ENCODE measurements at regions not wholly inside any gene's neighbourhood (a gene's known extent, or its start where the extent isn't known, plus 50 kb on each side); places are given as distances from the start of the nearest gene placed in this dataset.
"Not testable (repeated sequence)": the region's sequence is repeated elsewhere in the genome, so short reads cannot be mapped to it uniquely, and the experiment has no call there.

- 86 to 89% methylated on average over 1 of the region's 3 CpGs for WGBS, 2 experiments (ENCODE audit: insufficient coverage in 2 of 2)
- no peak overlapping the region for H3K4me3 ChIP-seq (ENCODE audit: extremely low read depth, insufficient read depth, low read length, poor library complexity, severe bottlenecking)
These were observed 198.4 kb upstream of the PTGFR start for GRCh38 chr1:78292361-78292760.

DNA sequence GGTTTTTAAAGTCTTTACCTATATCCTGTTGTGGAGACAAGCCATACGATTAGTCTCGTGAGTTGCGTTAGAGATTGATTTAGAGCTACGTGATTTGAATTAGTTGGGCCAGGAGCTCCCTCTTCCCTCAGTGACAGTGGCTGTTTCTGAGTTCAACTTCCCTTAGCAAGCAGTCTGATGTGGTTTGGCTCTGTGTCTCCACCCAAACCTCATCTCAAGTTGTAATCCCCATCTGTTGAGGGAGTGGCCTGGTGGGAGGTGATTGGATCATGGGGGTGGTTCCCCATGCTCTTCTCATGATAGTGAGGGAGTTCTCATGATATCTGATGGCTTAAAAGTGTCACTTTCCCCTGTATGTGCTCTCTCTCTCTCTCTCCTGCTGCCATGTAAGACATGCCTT, 192.9 kb upstream of the PTGFR start:
- no peak overlapping the region for H3K4me3 ChIP-seq (ENCODE audit: extremely low read depth, insufficient read depth, low read length, poor library complexity, severe bottlenecking)
- no peaks in the 10 kb centered on the region for H3K36me3 ChIP-seq (ENCODE audit: control insufficient read depth, insufficient read depth, low read length)
- 100% methylated on average over 4 of the region's 4 CpGs for WGBS, 2 experiments (ENCODE audit: insufficient coverage in 2 of 2)
- H3K27ac ChIP-seq (ENCODE audit: low read depth, low read length, severe bottlenecking) = no peak overlapping the region
- no peaks in the 10 kb centered on the region for H3K4me1 ChIP-seq (ENCODE audit: control insufficient read depth, insufficient read depth, low read length, poor library complexity, severe bottlenecking)
- no peaks in the 10 kb centered on the region for H3K9me3 ChIP-seq (ENCODE audit: control insufficient read depth, low read length)

More at GRCh38 chr1:78292361-78292760, 198.4 kb upstream of the PTGFR start:
- Histone ChIP-seq H3K9me3 (ENCODE audit: control insufficient read depth, low read length) (no peaks in the 10 kb centered on the region), H3K27ac (ENCODE audit: low read depth, low read length, severe bottlenecking) (no peak overlapping the region), H3K4me1 (ENCODE audit: control insufficient read depth, insufficient read depth, low read length, poor library complexity, severe bottlenecking) (no peaks in the 10 kb centered on the region), H3K36me3 (ENCODE audit: control insufficient read depth, insufficient read depth, low read length) (no peaks in the 10 kb centered on the region)

- Histone ChIP-seq H3K4me1 (ENCODE audit: control insufficient read depth, insufficient read depth, low read length, poor library complexity, severe bottlenecking) (no peaks in the 10 kb centered on the region), H3K4me3 (ENCODE audit: extremely low read depth, insufficient read depth, low read length, poor library complexity, severe bottlenecking) (no peak overlapping the region), H3K9me3 (ENCODE audit: control insufficient read depth, low read length) (no peaks in the 10 kb centered on the region), H3K27ac (ENCODE audit: low read depth, low read length, severe bottlenecking) (no peak overlapping the region), H3K36me3 (ENCODE audit: control insufficient read depth, insufficient read depth, low read length) (no peaks in the 10 kb centered on the region)
- 52 to 60% methylated on average over 1 to 3 of the region's 3 CpGs for WGBS, 2 experiments (ENCODE audit: insufficient coverage in 2 of 2)
These were observed 192.4 kb upstream of the PTGFR start for GRCh38 chr1:78298349-78298748.

DNA sequence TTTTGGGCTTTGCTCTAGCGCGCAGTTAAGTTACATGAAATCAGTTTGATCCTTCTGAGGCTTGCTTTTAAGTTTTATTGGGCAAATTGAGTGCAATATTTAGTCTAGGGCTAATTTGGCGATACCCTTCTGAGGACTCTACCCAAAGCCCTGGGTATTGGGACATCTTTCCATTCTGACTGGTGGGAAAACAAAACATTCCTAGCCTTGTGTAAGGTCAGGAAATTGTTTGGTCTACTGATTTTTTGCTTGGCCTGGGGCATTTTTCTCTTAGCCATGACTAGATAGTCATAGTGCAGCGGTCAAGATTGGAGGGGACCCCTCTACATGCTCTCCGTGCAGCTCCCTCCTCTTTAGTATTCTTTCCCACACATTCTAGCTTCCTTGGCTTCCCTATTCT, 189.6 kb upstream of the PTGFR start:
- no peak overlapping the region for H3K4me3 ChIP-seq (ENCODE audit: extremely low read depth, insufficient read depth, low read length, poor library complexity, severe bottlenecking)
- H3K4me1 ChIP-seq (ENCODE audit: control insufficient read depth, insufficient read depth, low read length, poor library complexity, severe bottlenecking) = no peaks in the 10 kb centered on the region
- H3K36me3 ChIP-seq (ENCODE audit: control insufficient read depth, insufficient read depth, low read length) = no peaks in the 10 kb centered on the region
- H3K27ac ChIP-seq (ENCODE audit: low read depth, low read length, severe bottlenecking) = no peak overlapping the region
- no peaks in the 10 kb centered on the region for H3K9me3 ChIP-seq (ENCODE audit: control insufficient read depth, low read length)
- 91 to 100% methylated on average over 3 to 5 of the region's 5 CpGs for WGBS, 2 experiments (ENCODE audit: insufficient coverage in 2 of 2)

- Histone ChIP-seq H3K27ac (ENCODE audit: low read depth, low read length, severe bottlenecking) (no peak overlapping the region), H3K4me3 (ENCODE audit: extremely low read depth, insufficient read depth, low read length, poor library complexity, severe bottlenecking) (no peak overlapping the region), H3K4me1 (ENCODE audit: control insufficient read depth, insufficient read depth, low read length, poor library complexity, severe bottlenecking) (no peaks in the 10 kb centered on the region), H3K9me3 (ENCODE audit: control insufficient read depth, low read length) (no peaks in the 10 kb centered on the region), H3K36me3 (ENCODE audit: control insufficient read depth, insufficient read depth, low read length) (no peaks in the 10 kb centered on the region)
- 33 to 59% methylated on average over 1 to 2 of the region's 2 CpGs for WGBS, 2 experiments (ENCODE audit: insufficient coverage in 2 of 2)
These were observed 187.2 kb upstream of the PTGFR start for GRCh38 chr1:78303620-78304019.

- Histone ChIP-seq H3K4me1 (ENCODE audit: control insufficient read depth, insufficient read depth, low read length, poor library complexity, severe bottlenecking) (no peaks in the 10 kb centered on the region), H3K27ac (ENCODE audit: low read depth, low read length, severe bottlenecking) (no peak overlapping the region), H3K36me3 (ENCODE audit: control insufficient read depth, insufficient read depth, low read length) (no peaks in the 10 kb centered on the region), H3K4me3 (ENCODE audit: extremely low read depth, insufficient read depth, low read length, poor library complexity, severe bottlenecking) (no peak overlapping the region), H3K9me3 (ENCODE audit: control insufficient read depth, low read length) (no peaks in the 10 kb centered on the region)
- WGBS, 2 experiments (ENCODE audit: insufficient coverage in 2 of 2) = no CpG with 5 or more reads among the region's 1 CpG
These were observed 186.4 kb upstream of the PTGFR start for GRCh38 chr1:78304341-78304740.

GRCh38 chr1:78304761-78305160, 186.0 kb upstream of the PTGFR start:
- Histone ChIP-seq H3K9me3 (ENCODE audit: control insufficient read depth, low read length) (no peaks in the 10 kb centered on the region), H3K27ac (ENCODE audit: low read depth, low read length, severe bottlenecking) (no peak overlapping the region), H3K4me1 (ENCODE audit: control insufficient read depth, insufficient read depth, low read length, poor library complexity, severe bottlenecking) (no peaks in the 10 kb centered on the region), H3K4me3 (ENCODE audit: extremely low read depth, insufficient read depth, low read length, poor library complexity, severe bottlenecking) (no peak overlapping the region), H3K36me3 (ENCODE audit: control insufficient read depth, insufficient read depth, low read length) (no peaks in the 10 kb centered on the region)
- no CpG with 5 or more reads among the region's 1 CpG for WGBS, 2 experiments (ENCODE audit: insufficient coverage in 2 of 2)

- not testable (repeated sequence) for H3K36me3 ChIP-seq (ENCODE audit: control insufficient read depth, insufficient read depth, low read length)
- 70 to 80% methylated on average over 5 to 8 of the region's 11 CpGs for WGBS, 2 experiments (ENCODE audit: insufficient coverage in 2 of 2)
These were observed 180.5 kb upstream of the PTGFR start for GRCh38 chr1:78310261-78310660.

GRCh38 chr1:78318011-78318410, 172.8 kb upstream of the PTGFR start:
- H3K36me3 ChIP-seq (ENCODE audit: control insufficient read depth, insufficient read depth, low read length) = no peaks in the 10 kb centered on the region
- no CpG with 5 or more reads among the region's 2 CpGs for WGBS, 2 experiments (ENCODE audit: insufficient coverage in 2 of 2)
- no peak overlapping the region for H3K4me3 ChIP-seq (ENCODE audit: extremely low read depth, insufficient read depth, low read length, poor library complexity, severe bottlenecking)

More at GRCh38 chr1:78310261-78310660, 180.5 kb upstream of the PTGFR start:
- H3K27ac ChIP-seq (ENCODE audit: low read depth, low read length, severe bottlenecking); H3K9me3 ChIP-seq (ENCODE audit: control insufficient read depth, low read length); H3K4me1 ChIP-seq (ENCODE audit: control insufficient read depth, insufficient read depth, low read length, poor library complexity, severe bottlenecking); H3K4me3 ChIP-seq (ENCODE audit: extremely low read depth, insufficient read depth, low read length, poor library complexity, severe bottlenecking): not testable (repeated sequence)

DNA sequence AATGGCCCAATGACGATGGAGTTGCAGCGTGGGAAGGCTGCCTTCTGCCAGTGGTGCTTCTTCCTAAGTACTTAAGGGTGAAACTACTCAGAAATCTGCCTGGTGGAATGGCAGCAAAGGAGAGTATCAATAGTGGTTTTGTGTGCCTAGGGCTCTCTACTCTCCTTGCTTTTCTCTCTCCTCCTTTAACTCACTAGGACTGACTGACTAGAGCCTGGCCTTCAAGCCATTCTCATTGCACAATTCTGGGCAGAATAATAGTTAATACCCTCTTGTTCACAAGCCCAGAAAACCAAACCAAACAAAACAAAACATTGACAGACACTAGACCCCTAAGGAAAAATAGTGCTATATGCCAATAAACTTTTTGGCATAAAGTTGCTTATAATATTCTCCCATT, 171.2 kb upstream of the PTGFR start:
- H3K4me3 ChIP-seq (ENCODE audit: extremely low read depth, insufficient read depth, low read length, poor library complexity, severe bottlenecking) = no peak overlapping the region
- no CpG with 5 or more reads among the region's 2 CpGs for WGBS, 2 experiments (ENCODE audit: insufficient coverage in 2 of 2)
- no peaks in the 10 kb centered on the region for H3K36me3 ChIP-seq (ENCODE audit: control insufficient read depth, insufficient read depth, low read length)
- no peak overlapping the region for H3K27ac ChIP-seq (ENCODE audit: low read depth, low read length, severe bottlenecking)
- H3K9me3 ChIP-seq (ENCODE audit: control insufficient read depth, low read length) = no peaks in the 10 kb centered on the region
- no peaks in the 10 kb centered on the region for H3K4me1 ChIP-seq (ENCODE audit: control insufficient read depth, insufficient read depth, low read length, poor library complexity, severe bottlenecking)

More at GRCh38 chr1:78318011-78318410, 172.8 kb upstream of the PTGFR start:
- H3K4me1 ChIP-seq (ENCODE audit: control insufficient read depth, insufficient read depth, low read length, poor library complexity, severe bottlenecking) = no peaks in the 10 kb centered on the region
- H3K9me3 ChIP-seq (ENCODE audit: control insufficient read depth, low read length) = no peaks in the 10 kb centered on the region
- no peak overlapping the region for H3K27ac ChIP-seq (ENCODE audit: low read depth, low read length, severe bottlenecking)

- H3K36me3 ChIP-seq (ENCODE audit: control insufficient read depth, insufficient read depth, low read length) = no peaks in the 10 kb centered on the region
- H3K4me1 ChIP-seq (ENCODE audit: control insufficient read depth, insufficient read depth, low read length, poor library complexity, severe bottlenecking) = no peaks in the 10 kb centered on the region
- H3K9me3 ChIP-seq (ENCODE audit: control insufficient read depth, low read length) = no peaks in the 10 kb centered on the region
- no peak overlapping the region for H3K27ac ChIP-seq (ENCODE audit: low read depth, low read length, severe bottlenecking)
- no peak overlapping the region for H3K4me3 ChIP-seq (ENCODE audit: extremely low read depth, insufficient read depth, low read length, poor library complexity, severe bottlenecking)
- WGBS, 2 experiments (ENCODE audit: insufficient coverage in 2 of 2) = no CpG with 5 or more reads among the region's 2 CpGs
These were observed 167.7 kb upstream of the PTGFR start for GRCh38 chr1:78322928-78323680.

All from mesodermal cell (in vitro differentiated cells).